ENCODE measurements at regions not wholly inside any gene's neighbourhood (a gene's known extent, or its start where the extent isn't known, plus 50 kb on each side); places are given as distances from the start of the nearest gene placed in this dataset.

- TF ChIP-seq POLR2AphosphoS5 (IDR thresholded peaks at IDR 0.05; ENCODE audit: borderline replicate concordance, low read depth, low read length) (no peak), FOXP2 (optimal IDR thresholded peaks at IDR 0.05; ENCODE audit: control extremely low read depth, extremely low read length, insufficient read depth) (no peak)
Observed at GRCh38 chr4:27720010-27720766, 859.5 kb downstream of the STIM2 start.
